ENCODE measurements at regions not wholly inside any gene's neighbourhood (a gene's known extent, or its start where the extent isn't known, plus 50 kb on each side); places are given as distances from the start of the nearest gene placed in this dataset.

GRCh38 chr18:47373465-47373864 lies 122.0 kb upstream of the SKOR2 start:
- TF ChIP-seq, protein P1, sequence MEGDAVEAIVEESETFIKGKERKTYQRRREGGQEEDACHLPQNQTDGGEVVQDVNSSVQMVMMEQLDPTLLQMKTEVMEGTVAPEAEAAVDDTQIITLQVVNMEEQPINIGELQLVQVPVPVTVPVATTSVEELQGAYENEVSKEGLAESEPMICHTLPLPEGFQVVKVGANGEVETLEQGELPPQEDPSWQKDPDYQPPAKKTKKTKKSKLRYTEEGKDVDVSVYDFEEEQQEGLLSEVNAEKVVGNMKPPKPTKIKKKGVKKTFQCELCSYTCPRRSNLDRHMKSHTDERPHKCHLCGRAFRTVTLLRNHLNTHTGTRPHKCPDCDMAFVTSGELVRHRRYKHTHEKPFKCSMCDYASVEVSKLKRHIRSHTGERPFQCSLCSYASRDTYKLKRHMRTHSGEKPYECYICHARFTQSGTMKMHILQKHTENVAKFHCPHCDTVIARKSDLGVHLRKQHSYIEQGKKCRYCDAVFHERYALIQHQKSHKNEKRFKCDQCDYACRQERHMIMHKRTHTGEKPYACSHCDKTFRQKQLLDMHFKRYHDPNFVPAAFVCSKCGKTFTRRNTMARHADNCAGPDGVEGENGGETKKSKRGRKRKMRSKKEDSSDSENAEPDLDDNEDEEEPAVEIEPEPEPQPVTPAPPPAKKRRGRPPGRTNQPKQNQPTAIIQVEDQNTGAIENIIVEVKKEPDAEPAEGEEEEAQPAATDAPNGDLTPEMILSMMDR (conservative IDR thresholded peaks at IDR 0.05 in 1 of 2, IDR thresholded peaks at IDR 0.05 in 1 of 2; ENCODE audit: extremely low read depth in 1 of 2, insufficient read depth in 1 of 2, low read depth in 1 of 2, low read length in 2 of 2): no peak
- TF ChIP-seq EZH2 (IDR thresholded peaks at IDR 0.05; ENCODE audit: borderline replicate concordance, low read length): no peak
